Spleen (tissue), 11 donors: ENCODE measurements at regions not wholly inside any gene's neighbourhood (a gene's known extent, or its start where the extent isn't known, plus 50 kb on each side); places are given as distances from the start of the nearest gene placed in this dataset.

Source experiments
- DNase-seq: peaks from one replicate; pipeline ENCODE4 v3.0.0-alpha.2; 2020
- H3K27ac ChIP-seq, 8 donors: fragments of 200-600 bp; sonication (generic) in 7 of 8; 1 replicate in 4 of 8; 2 replicates in 4 of 8; pipeline versions ENCODE4 v1.5.0 to v1.8.0; 2016 to 2021; ENCODE audit warnings: inconsistent platforms in 4 of 8, mild to moderate bottlenecking in 4 of 8, moderate library complexity in 1 of 8
- H3K27me3 ChIP-seq, 7 donors: fragments of 200-600 bp; sonication (generic) in 6 of 7; replicated peaks in 1 of 7; 1 replicate in 4 of 7; 2 replicates in 3 of 7; pipeline versions ENCODE4 v1.5.0 to v1.8.0; 2016 to 2021; ENCODE audit warnings: inconsistent platforms in 3 of 7, mild to moderate bottlenecking in 1 of 7
- H3K36me3 ChIP-seq, 6 donors: fragments of 200-600 bp; sonication (generic) in 5 of 6; 1 replicate in 4 of 6; 2 replicates in 2 of 6; pipeline versions ENCODE4 v1.5.0 to v1.8.0; 2016 to 2021; ENCODE audit warnings: inconsistent platforms in 2 of 6
- H3K4me1 ChIP-seq, 6 donors: fragments of 200-600 bp; sonication (generic) in 5 of 6; 1 replicate in 3 of 6; 2 replicates in 3 of 6; pipeline versions ENCODE4 v1.5.0 to v1.8.0; 2016 to 2021; ENCODE audit warnings: inconsistent platforms in 3 of 6
- H3K4me3 ChIP-seq, 8 donors: fragments of 200-600 bp; sonication (generic) in 7 of 8; 1 replicate in 4 of 8; 2 replicates in 4 of 8; pipeline versions ENCODE4 v1.5.0 to v1.8.0; 2016 to 2021; ENCODE audit warnings: inconsistent platforms in 4 of 8, mild to moderate bottlenecking in 4 of 8, moderate library complexity in 2 of 8
- H3K9me3 ChIP-seq, 8 donors: fragments of 200-600 bp; sonication (generic) in 7 of 8; 1 replicate in 4 of 8; 2 replicates in 4 of 8; pipeline versions ENCODE4 v1.5.0 to v1.8.0; 2016 to 2021; ENCODE audit warnings: inconsistent platforms in 4 of 8
- CTCF ChIP-seq, 11 experiments: fragments of 200-600 bp in 7 of 11; fragments of 450-650 bp in 4 of 11; sonication (generic) in 4 of 11; IDR thresholded peaks in 8 of 11; conservative IDR thresholded peaks in 3 of 11; 1 replicate in 7 of 11; 2 replicates in 4 of 11; pipeline versions ENCODE4 v1.4.0 to v1.8.0; 2016 to 2021; ENCODE audit warnings: antibody characterized with exemption in 11 of 11, inconsistent platforms in 4 of 11, mild to moderate bottlenecking in 1 of 11
- POLR2A ChIP-seq, 3 donors: fragments of 450-650 bp; IDR thresholded peaks; one replicate each; pipeline ENCODE4 v1.5.1; 2017; ENCODE audit warnings: antibody characterized with exemption in 3 of 3, mild to moderate bottlenecking in 1 of 3
- POLR2AphosphoS5 ChIP-seq, 3 donors: sonication (generic); formaldehyde crosslinking; IDR thresholded peaks; one replicate each; pipeline ENCODE4 v1.5.1; 2017; ENCODE audit warnings: antibody characterized with exemption in 3 of 3
- WGBS, 5 donors: extraction: QIAGEN DNeasy Blood & Tissue Kit in 3 of 5; methylation state at CpG; one replicate each; pipeline versions ENCODE4 v1.1.5 to v1.1.7; 2013 to 2018; 5-methylcytosine and 5-hydroxymethylcytosine counted together
- intact Hi-C: fragments of 100-400 bp; cut with DNase I; formaldehyde crosslinking; loops from one replicate; pipeline ENCODE4 v1.15.0; 2023; ENCODE audit warnings: low total_unique reads
- donor health status: healthy with polysubstance abuse.
- donor health status: DM: no; HTN: no; CAD: no; lungs with moderate emphysema.
- donor health status: DM: no; HTN: no; CAD: no.
- donor health status: Bipolar disorder and iron deficiency.
- donor health status: healthy.
- donor health status: DM: no; HTN: no; CAD: no.
- donor health status: DM: yes; HTN: yes; CAD: no.

- Histone ChIP-seq H3K4me3 (no peak overlapping the region), H3K27ac (no peak overlapping the region), H3K4me1 (no peaks in the 10 kb centered on the region), H3K36me3 (no peaks in the 10 kb centered on the region), H3K27me3 (no peaks in the 10 kb centered on the region), H3K9me3 (no peaks in the 10 kb centered on the region)
- WGBS, 5 donors = 34 to 78% (median 57%) methylated on average over 2 of the region's 2 CpGs
- TF ChIP-seq POLR2A (IDR thresholded peaks at IDR 0.05) (no peak), POLR2AphosphoS5 (IDR thresholded peaks at IDR 0.05) (no peak), CTCF (IDR thresholded peaks at IDR 0.05 in 8 of 11, conservative IDR thresholded peaks at IDR 0.05 in 3 of 11) (no peak)
- intact Hi-C loops = no loop called here
- no peak for DNase-seq
Measured at GRCh38 chr1:199742547-199742946, 285.0 kb upstream of the NR5A2 start.

- Histone ChIP-seq H3K27me3 (no peaks in the 10 kb centered on the region), H3K4me1 (no peaks in the 10 kb centered on the region), H3K36me3 (no peaks in the 10 kb centered on the region), H3K4me3 (no peak overlapping the region), H3K9me3 (no peaks in the 10 kb centered on the region), H3K27ac (no peak overlapping the region)
- TF ChIP-seq CTCF (IDR thresholded peaks at IDR 0.05 in 8 of 11, conservative IDR thresholded peaks at IDR 0.05 in 3 of 11) (no peak), POLR2A (IDR thresholded peaks at IDR 0.05) (no peak), POLR2AphosphoS5 (IDR thresholded peaks at IDR 0.05) (no peak)
- intact Hi-C loops = no loop called here
- 51 to 75% (median 74%) methylated on average over 5 of the region's 5 CpGs for WGBS, 5 donors
- no peak for DNase-seq
Measured at GRCh38 chr1:199743227-199743626, 284.3 kb upstream of the NR5A2 start.

- WGBS, 5 donors = 92 to 99% (median 95%) methylated on average over 2 of the region's 2 CpGs
- Histone ChIP-seq H3K9me3 (no peaks in the 10 kb centered on the region), H3K27me3 (peaks cover 0 to 6% (median 0%) of the 10 kb centered on the region in 7 donors), H3K4me3 (no peak overlapping the region), H3K36me3 (no peaks in the 10 kb centered on the region), H3K4me1 (no peaks in the 10 kb centered on the region), H3K27ac (no peak overlapping the region)
- no peak for DNase-seq
- intact Hi-C loops = no loop called here
- TF ChIP-seq POLR2AphosphoS5 (IDR thresholded peaks at IDR 0.05) (no peak), CTCF (IDR thresholded peaks at IDR 0.05 in 8 of 11, conservative IDR thresholded peaks at IDR 0.05 in 3 of 11) (no peak), POLR2A (IDR thresholded peaks at IDR 0.05) (no peak)
Measured at GRCh38 chr1:199746666-199747384, 280.7 kb upstream of the NR5A2 start.

GRCh38 chr1:199747984-199748383 lies 279.5 kb upstream of the NR5A2 start:
- Histone ChIP-seq H3K9me3 (no peaks in the 10 kb centered on the region), H3K36me3 (no peaks in the 10 kb centered on the region), H3K4me1 (no peaks in the 10 kb centered on the region), H3K27me3 (peaks cover 0 to 6% (median 0%) of the 10 kb centered on the region in 7 donors), H3K27ac (no peak overlapping the region), H3K4me3 (no peak overlapping the region)
- 69 to 81% (median 76%) methylated on average over 17 of the region's 17 CpGs for WGBS, 5 donors
- TF ChIP-seq CTCF (IDR thresholded peaks at IDR 0.05 in 8 of 11, conservative IDR thresholded peaks at IDR 0.05 in 3 of 11) = no peak
- DNase-seq = no peak
- intact Hi-C loops = no loop called here
